ENCODE measurements at regions not wholly inside any gene's neighbourhood (a gene's known extent, or its start where the extent isn't known, plus 50 kb on each side); places are given as distances from the start of the nearest gene placed in this dataset.

DNA sequence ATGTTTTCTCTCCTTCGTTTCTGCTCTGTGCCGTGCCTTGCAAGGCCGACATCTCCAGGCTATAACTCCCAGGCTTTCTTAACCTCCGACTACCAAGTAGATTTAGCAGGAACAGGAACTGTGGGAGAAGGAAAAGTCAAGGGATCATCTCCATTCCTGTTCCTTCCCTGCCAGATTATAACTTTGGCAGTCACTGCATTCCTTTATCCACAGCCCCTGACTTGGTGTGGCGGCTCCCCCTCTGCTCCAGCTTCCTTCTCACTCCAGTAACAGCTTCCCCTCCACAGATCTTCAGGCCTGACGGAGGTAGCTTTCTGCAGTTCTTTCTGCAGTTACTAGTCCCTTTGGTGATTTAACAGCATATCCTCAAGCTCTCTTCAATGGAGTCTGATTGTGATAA is 234.6 kb upstream of the MON1B start:
- TF ChIP-seq ZNF274 (IDR thresholded peaks at IDR 0.05; ENCODE audit: low read depth, low read length) (no peak), YY1 (IDR thresholded peaks at IDR 0.05; ENCODE audit: insufficient read depth, insufficient read length) (no peak), SUZ12 (IDR thresholded peaks at IDR 0.05; ENCODE audit: extremely low read depth, insufficient read depth, insufficient read length) (no peak)
